HL-60 (cell line): ENCODE measurements at regions not wholly inside any gene's neighbourhood (a gene's known extent, or its start where the extent isn't known, plus 50 kb on each side); places are given as distances from the start of the nearest gene placed in this dataset.

Experiments used
- DNase-seq, 2 experiments: peaks; one replicate each; pipeline ENCODE4 v3.0.0-alpha.2; 2010 to 2020; ENCODE audit warnings: low read depth in 1 of 2, low spot score in 1 of 2
- H3K27ac ChIP-seq: fragments of 250-450 bp; sonication (Bioruptor Pico); replicated peaks from 2 replicates; pipeline ENCODE4 v1.5.1; 2020; ENCODE audit warnings: mild to moderate bottlenecking, moderate library complexity
- H3K27me3 ChIP-seq: fragments of 250-450 bp; sonication (Bioruptor Pico); 2 replicates; pipeline ENCODE4 v1.5.1; 2021; ENCODE audit warnings: mild to moderate bottlenecking, moderate library complexity; ENCODE audit not compliant: insufficient read depth, poor library complexity, severe bottlenecking
- H3K4me3 ChIP-seq: replicated peaks from 2 replicates; pipeline ENCODE4 v1.5.1; 2011; ENCODE audit warnings: mild to moderate bottlenecking, control low read depth, low read length; ENCODE audit not compliant: insufficient read depth
- GABPA ChIP-seq: IDR thresholded peaks from 2 replicates; pipeline ENCODE4 v1.6.1; 2012; ENCODE audit warnings: low read depth
- SPI1 ChIP-seq: IDR thresholded peaks from 2 replicates; pipeline ENCODE4 v1.6.1; 2012; ENCODE audit warnings: low read depth, mild to moderate bottlenecking, borderline replicate concordance
- TF ChIP-seq, protein P1 (sequence below): IDR thresholded peaks from 2 replicates; pipeline ENCODE4 v1.6.1; 2012; ENCODE audit warnings: low read depth; ENCODE audit not compliant: insufficient replicate concordance
- TF ChIP-seq, protein P2 (sequence below): IDR thresholded peaks from one replicate; pipeline ENCODE4 v1.5.1; 2011; ENCODE audit warnings: low read length, control low read depth, inconsistent platforms; ENCODE audit not compliant: insufficient read depth

DNA sequence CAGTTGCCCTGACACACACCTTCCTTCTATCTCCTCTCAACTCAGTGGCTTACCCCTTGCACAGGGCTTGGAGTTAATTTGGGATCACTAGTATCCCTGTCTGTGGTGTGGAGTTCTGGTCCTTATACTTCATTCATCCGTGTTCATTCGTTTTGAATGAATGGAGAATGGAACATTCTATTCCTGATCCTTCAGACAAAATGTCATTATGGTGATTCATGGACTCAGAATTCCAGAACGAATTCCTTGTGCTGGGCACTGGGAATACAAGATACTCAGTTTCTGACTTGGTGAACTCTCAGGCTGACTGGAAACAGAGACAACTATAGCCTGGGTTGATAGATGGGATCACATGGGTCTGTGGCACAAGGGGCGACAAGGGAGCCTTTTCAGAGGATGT lies 49.9 kb upstream of the TRABD2B start:
- TF ChIP-seq, protein P1, sequence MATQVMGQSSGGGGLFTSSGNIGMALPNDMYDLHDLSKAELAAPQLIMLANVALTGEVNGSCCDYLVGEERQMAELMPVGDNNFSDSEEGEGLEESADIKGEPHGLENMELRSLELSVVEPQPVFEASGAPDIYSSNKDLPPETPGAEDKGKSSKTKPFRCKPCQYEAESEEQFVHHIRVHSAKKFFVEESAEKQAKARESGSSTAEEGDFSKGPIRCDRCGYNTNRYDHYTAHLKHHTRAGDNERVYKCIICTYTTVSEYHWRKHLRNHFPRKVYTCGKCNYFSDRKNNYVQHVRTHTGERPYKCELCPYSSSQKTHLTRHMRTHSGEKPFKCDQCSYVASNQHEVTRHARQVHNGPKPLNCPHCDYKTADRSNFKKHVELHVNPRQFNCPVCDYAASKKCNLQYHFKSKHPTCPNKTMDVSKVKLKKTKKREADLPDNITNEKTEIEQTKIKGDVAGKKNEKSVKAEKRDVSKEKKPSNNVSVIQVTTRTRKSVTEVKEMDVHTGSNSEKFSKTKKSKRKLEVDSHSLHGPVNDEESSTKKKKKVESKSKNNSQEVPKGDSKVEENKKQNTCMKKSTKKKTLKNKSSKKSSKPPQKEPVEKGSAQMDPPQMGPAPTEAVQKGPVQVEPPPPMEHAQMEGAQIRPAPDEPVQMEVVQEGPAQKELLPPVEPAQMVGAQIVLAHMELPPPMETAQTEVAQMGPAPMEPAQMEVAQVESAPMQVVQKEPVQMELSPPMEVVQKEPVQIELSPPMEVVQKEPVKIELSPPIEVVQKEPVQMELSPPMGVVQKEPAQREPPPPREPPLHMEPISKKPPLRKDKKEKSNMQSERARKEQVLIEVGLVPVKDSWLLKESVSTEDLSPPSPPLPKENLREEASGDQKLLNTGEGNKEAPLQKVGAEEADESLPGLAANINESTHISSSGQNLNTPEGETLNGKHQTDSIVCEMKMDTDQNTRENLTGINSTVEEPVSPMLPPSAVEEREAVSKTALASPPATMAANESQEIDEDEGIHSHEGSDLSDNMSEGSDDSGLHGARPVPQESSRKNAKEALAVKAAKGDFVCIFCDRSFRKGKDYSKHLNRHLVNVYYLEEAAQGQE, result no peak
- TF ChIP-seq, protein P2, sequence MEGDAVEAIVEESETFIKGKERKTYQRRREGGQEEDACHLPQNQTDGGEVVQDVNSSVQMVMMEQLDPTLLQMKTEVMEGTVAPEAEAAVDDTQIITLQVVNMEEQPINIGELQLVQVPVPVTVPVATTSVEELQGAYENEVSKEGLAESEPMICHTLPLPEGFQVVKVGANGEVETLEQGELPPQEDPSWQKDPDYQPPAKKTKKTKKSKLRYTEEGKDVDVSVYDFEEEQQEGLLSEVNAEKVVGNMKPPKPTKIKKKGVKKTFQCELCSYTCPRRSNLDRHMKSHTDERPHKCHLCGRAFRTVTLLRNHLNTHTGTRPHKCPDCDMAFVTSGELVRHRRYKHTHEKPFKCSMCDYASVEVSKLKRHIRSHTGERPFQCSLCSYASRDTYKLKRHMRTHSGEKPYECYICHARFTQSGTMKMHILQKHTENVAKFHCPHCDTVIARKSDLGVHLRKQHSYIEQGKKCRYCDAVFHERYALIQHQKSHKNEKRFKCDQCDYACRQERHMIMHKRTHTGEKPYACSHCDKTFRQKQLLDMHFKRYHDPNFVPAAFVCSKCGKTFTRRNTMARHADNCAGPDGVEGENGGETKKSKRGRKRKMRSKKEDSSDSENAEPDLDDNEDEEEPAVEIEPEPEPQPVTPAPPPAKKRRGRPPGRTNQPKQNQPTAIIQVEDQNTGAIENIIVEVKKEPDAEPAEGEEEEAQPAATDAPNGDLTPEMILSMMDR, result no peak
- TF ChIP-seq SPI1 (no peak), GABPA (no peak)
- no peak overlapping the region for H3K27ac ChIP-seq
- no peak overlapping the region for H3K4me3 ChIP-seq
- no peak for DNase-seq
- peaks cover 3% of the 10 kb centered on the region for H3K27me3 ChIP-seq
